WTC11 (cell line): ENCODE measurements at regions not wholly inside any gene's neighbourhood (a gene's known extent, or its start where the extent isn't known, plus 50 kb on each side); places are given as distances from the start of the nearest gene placed in this dataset.
"Not testable (repeated sequence)": the region's sequence is repeated elsewhere in the genome, so short reads cannot be mapped to it uniquely, and the experiment has no call there.

Source experiments
- ATAC-seq: fragments of 200-7000 bp; cut with Tn5 transposase; 2 replicates; pipeline ENCODE4 v1.10.0; 2021; ENCODE audit warnings: mild to moderate bottlenecking, moderate library complexity
- CTCF ChIA-PET: fragments of 300-600 bp; sonication (Branson Sonifier 250); formaldehyde crosslinking; loops from one replicate; lab custom pipeline; 2021; ENCODE audit warnings: antibody characterized with exemption; lab: Charles Lee
- POLR2A ChIA-PET: fragments of 350-600 bp; sonication (Branson Sonifier 250); formaldehyde crosslinking; loops from one replicate; lab custom pipeline; 2021; ENCODE audit warnings: antibody characterized with exemption; lab: Charles Lee
- DNase-seq: peaks from one replicate; pipeline ENCODE4 v3.0.0; 2021; ENCODE audit warnings: low spot score
- H3K27ac Mint-ChIP-seq: 2 replicates; pipeline ENCODE4 v1.8.0; 2021; ENCODE audit warnings: mixed read lengths
- H3K27me3 Mint-ChIP-seq: 2 replicates; pipeline ENCODE4 v1.8.0; 2021; ENCODE audit warnings: low read depth, mild to moderate bottlenecking, moderate library complexity, mixed read lengths
- H3K36me3 Mint-ChIP-seq: 2 replicates; pipeline ENCODE4 v1.8.0; 2021; ENCODE audit warnings: mixed read lengths
- H3K4me1 Mint-ChIP-seq: 2 replicates; pipeline ENCODE4 v1.8.0; 2022; ENCODE audit warnings: mixed read lengths
- H3K4me3 Mint-ChIP-seq: 2 replicates; pipeline ENCODE4 v1.8.0; 2021; ENCODE audit warnings: mild to moderate bottlenecking, moderate library complexity, mixed read lengths
- H3K9me3 Mint-ChIP-seq: 2 replicates; pipeline ENCODE4 v1.8.0; 2021; ENCODE audit warnings: mixed read lengths

- H3K27me3 Mint-ChIP-seq, POLR2A ChIA-PET, CTCF ChIA-PET, H3K27ac Mint-ChIP-seq, DNase-seq, H3K4me3 Mint-ChIP-seq, H3K9me3 Mint-ChIP-seq, H3K36me3 Mint-ChIP-seq: not testable (repeated sequence)
- peak; percentile 55; the same call in 1 of the 2 replicates for ATAC-seq
- H3K4me1 Mint-ChIP-seq = peaks cover 46% of the 10 kb centered on the region
Measured at GRCh38 chr5:71404936-71405335, 50.5 kb upstream of the BDP1 start.
